Testis (tissue), 2 donors: ENCODE measurements at regions not wholly inside any gene's neighbourhood (a gene's known extent, or its start where the extent isn't known, plus 50 kb on each side); places are given as distances from the start of the nearest gene placed in this dataset.

Experiments used
- DNase-seq: peaks from one replicate; pipeline ENCODE4 v3.0.0-alpha.2; 2019
- H3K27ac ChIP-seq, 2 donors: fragments of 200-600 bp; sonication (generic); one replicate each; pipeline ENCODE4 v1.5.1; 2019
- H3K27me3 ChIP-seq: fragments of 200-600 bp; sonication (generic); one replicate; pipeline ENCODE4 v1.5.1; 2019
- H3K36me3 ChIP-seq: fragments of 200-600 bp; sonication (generic); one replicate; pipeline ENCODE4 v1.5.1; 2017; ENCODE audit warnings: low read depth; ENCODE audit errors: missing control alignments
- H3K4me1 ChIP-seq: fragments of 200-600 bp; sonication (generic); one replicate; pipeline ENCODE4 v1.5.1; 2019
- H3K4me3 ChIP-seq, 2 donors: fragments of 200-600 bp; sonication (generic); one replicate each; pipeline ENCODE4 v1.5.1; 2017 to 2019
- H3K9me3 ChIP-seq: fragments of 200-600 bp; sonication (generic); one replicate; pipeline ENCODE4 v1.5.1; 2017
- CTCF ChIP-seq, 3 experiments: fragments of 450-650 bp in 2 of 3; fragments of 200-600 bp in 1 of 3; sonication (generic) in 1 of 3; IDR thresholded peaks; one replicate each; pipeline ENCODE4 v1.5.1; 2016 to 2019; ENCODE audit warnings: antibody characterized with exemption in 3 of 3, mild to moderate bottlenecking in 2 of 3, moderate library complexity in 1 of 3
- POLR2A ChIP-seq: fragments of 450-650 bp; IDR thresholded peaks from one replicate; pipeline ENCODE4 v1.6.1; 2017; ENCODE audit warnings: antibody characterized with exemption, mild to moderate bottlenecking, moderate library complexity
- WGBS, 2 donors: methylation state at CpG; one replicate each; pipeline ENCODE4 v1.1.5; 2018; 5-methylcytosine and 5-hydroxymethylcytosine counted together
- intact Hi-C: fragments of 100-400 bp; cut with DNase I; formaldehyde crosslinking; loops from one replicate; pipeline ENCODE4 v1.15.1; 2023; ENCODE audit warnings: low total_unique reads

DNA sequence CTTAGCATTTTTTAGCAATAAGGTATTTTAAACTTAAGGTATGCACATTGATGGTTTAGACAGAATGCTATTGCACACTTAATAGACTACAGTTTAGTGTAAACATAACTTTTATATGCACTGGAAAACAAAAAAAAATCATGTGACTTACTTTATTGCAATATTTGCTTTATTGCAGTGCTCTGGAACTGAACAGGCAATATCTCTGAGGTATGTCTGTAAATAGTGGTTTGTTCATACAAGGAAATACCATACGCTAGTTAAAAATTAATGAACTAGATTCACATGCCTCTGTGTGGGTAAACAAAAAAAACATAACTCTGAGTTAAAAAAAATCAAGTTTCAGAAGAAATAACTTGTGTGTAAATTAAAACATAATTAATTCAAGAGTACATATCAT lies 479.0 kb upstream of the MKI67 start:
- TF ChIP-seq POLR2A (no peak), CTCF (IDR thresholded peaks at IDR 0.05) (no peak)
- intact Hi-C loops = no loop called here
- 96% methylated on average over 1 of the region's 1 CpG for WGBS, 2 donors

GRCh38 chr10:128606055-128606454 lies 479.8 kb upstream of the MKI67 start:
- WGBS, 2 donors = 85 to 91% methylated on average over 4 of the region's 4 CpGs
- TF ChIP-seq POLR2A (no peak), CTCF (IDR thresholded peaks at IDR 0.05) (no peak)
- DNase-seq = no peak
- H3K27me3 ChIP-seq = no peaks in the 10 kb centered on the region
- H3K27ac ChIP-seq = no peak overlapping the region
- H3K4me3 ChIP-seq = no peak overlapping the region
- H3K9me3 ChIP-seq = no peaks in the 10 kb centered on the region
- intact Hi-C loops = no loop called here
- no peaks in the 10 kb centered on the region for H3K4me1 ChIP-seq
- H3K36me3 ChIP-seq = no peaks in the 10 kb centered on the region

More for the DNA sequence above, 479.0 kb upstream of the MKI67 start:
- Histone ChIP-seq H3K36me3 (no peaks in the 10 kb centered on the region), H3K27me3 (no peaks in the 10 kb centered on the region), H3K27ac (no peak overlapping the region), H3K4me3 (no peak overlapping the region), H3K9me3 (no peaks in the 10 kb centered on the region), H3K4me1 (no peaks in the 10 kb centered on the region)
- no peak for DNase-seq

- no peaks in the 10 kb centered on the region for H3K36me3 ChIP-seq
- H3K9me3 ChIP-seq = no peaks in the 10 kb centered on the region
- 83 to 95% methylated on average over 2 of the region's 2 CpGs for WGBS, 2 donors
- H3K27me3 ChIP-seq = no peaks in the 10 kb centered on the region
- no peaks in the 10 kb centered on the region for H3K4me1 ChIP-seq
- no peak overlapping the region for H3K4me3 ChIP-seq
- no peak for DNase-seq
- no peak for TF ChIP-seq CTCF (IDR thresholded peaks at IDR 0.05)
- TF ChIP-seq POLR2A = no peak
- intact Hi-C loops = no loop called here
- H3K27ac ChIP-seq = no peak overlapping the region
These were observed 482.6 kb upstream of the MKI67 start for GRCh38 chr10:128608791-128609190.

- 90 to 95% methylated on average over 3 to 4 of the region's 4 CpGs for whole genome bisulfite sequencing, 2 donors
These were observed 483.2 kb upstream of the MKI67 start for GRCh38 chr10:128609460-128609859.

More at GRCh38 chr10:128609460-128609859, 483.2 kb upstream of the MKI67 start:
- no peaks in the 10 kb centered on the region for H3K4me1 ChIP-seq
- H3K4me3 ChIP-seq = no peak overlapping the region
- TF ChIP-seq CTCF (IDR thresholded peaks at IDR 0.05) = no peak
- no peak for TF ChIP-seq POLR2A
- no peaks in the 10 kb centered on the region for H3K9me3 ChIP-seq
- no peak overlapping the region for H3K27ac ChIP-seq
- intact Hi-C loops = no loop called here
- no peaks in the 10 kb centered on the region for H3K36me3 ChIP-seq
- DNase-seq = no peak
- no peaks in the 10 kb centered on the region for H3K27me3 ChIP-seq
